ENCODE measurements at regions not wholly inside any gene's neighbourhood (a gene's known extent, or its start where the extent isn't known, plus 50 kb on each side); places are given as distances from the start of the nearest gene placed in this dataset.

DNA sequence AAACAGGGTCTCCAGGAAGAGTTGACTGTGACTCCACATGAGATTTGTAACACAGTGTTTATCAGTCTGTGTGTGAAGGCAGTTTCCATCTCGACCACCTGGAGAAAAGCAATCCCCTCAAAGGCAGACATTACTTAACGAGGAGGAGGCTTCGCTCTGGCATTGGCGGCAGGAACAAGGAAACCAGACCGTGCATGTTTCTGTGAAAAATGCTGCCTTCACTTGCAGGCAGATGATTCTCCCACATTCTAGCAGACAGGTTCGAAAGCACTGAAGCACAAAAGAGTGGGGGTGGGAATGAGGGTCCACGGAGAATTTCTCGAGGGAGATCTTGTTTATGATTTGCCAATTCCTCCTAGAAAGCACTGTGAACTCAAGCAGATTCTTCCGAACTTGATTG lies 414.0 kb downstream of the SLC4A3 start:
- Histone ChIP-seq H2AFZ (ENCODE audit: low read length) (no peak overlapping the region), H3K36me3 (ENCODE audit: insufficient read depth, low read length) (no peaks in the 10 kb centered on the region)
- TF ChIP-seq, protein P1, sequence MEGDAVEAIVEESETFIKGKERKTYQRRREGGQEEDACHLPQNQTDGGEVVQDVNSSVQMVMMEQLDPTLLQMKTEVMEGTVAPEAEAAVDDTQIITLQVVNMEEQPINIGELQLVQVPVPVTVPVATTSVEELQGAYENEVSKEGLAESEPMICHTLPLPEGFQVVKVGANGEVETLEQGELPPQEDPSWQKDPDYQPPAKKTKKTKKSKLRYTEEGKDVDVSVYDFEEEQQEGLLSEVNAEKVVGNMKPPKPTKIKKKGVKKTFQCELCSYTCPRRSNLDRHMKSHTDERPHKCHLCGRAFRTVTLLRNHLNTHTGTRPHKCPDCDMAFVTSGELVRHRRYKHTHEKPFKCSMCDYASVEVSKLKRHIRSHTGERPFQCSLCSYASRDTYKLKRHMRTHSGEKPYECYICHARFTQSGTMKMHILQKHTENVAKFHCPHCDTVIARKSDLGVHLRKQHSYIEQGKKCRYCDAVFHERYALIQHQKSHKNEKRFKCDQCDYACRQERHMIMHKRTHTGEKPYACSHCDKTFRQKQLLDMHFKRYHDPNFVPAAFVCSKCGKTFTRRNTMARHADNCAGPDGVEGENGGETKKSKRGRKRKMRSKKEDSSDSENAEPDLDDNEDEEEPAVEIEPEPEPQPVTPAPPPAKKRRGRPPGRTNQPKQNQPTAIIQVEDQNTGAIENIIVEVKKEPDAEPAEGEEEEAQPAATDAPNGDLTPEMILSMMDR (IDR thresholded peaks at IDR 0.05; ENCODE audit: extremely low read depth, low read depth, low read length), result no peak

DNA sequence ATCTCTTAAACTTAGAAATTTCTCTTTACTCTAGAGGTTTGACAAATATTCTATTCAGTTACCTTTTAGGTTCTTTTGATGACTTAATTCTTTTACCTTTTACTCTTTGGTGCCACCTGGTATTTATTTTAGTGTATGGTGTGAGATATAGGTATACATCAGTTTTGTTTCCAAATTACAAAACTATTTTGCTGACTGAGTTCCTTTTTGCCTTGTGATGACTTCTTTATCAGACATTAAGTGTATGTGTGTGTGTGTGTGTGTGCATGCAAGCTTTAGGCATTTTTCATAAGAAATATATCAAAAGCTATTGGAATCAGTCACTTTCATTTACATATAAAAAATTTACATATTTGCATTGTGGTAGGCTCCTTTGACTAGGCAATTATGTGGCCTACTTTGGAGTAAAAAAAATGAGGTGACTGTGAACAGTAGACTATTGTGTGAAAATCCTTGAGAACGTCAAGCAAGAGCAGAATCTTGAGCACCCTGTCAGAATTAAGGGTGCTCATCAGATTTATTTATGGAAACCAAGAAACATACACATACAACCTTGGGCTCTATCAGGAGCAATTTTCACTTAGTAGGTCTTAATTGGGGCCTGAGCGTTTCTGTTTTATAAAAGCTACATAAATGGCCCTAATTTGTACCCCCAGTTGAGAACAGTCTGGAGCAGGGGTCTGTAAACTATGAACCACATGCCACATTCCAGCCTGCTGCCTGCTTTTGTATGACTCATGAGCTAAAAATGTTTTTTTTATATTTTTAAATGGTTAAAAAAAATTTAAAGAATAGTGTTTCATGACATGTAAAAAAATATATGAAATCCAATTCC lies 415.9 kb downstream of the SLC4A3 start:
- no peak for DNase-seq (ENCODE audit: insufficient read length, low spot score, missing footprints)
- TF ChIP-seq, protein P1 (IDR thresholded peaks at IDR 0.05; ENCODE audit: extremely low read depth, low read depth, low read length), result no peak
- Histone ChIP-seq H3K9me3 (ENCODE audit: low read depth, low read length) (no peaks in the 10 kb centered on the region), H3K79me2 (ENCODE audit: insufficient read depth, low read length) (no peaks in the 10 kb centered on the region), H4K20me1 (ENCODE audit: insufficient read depth, low read length) (no peaks in the 10 kb centered on the region), H3K27ac (ENCODE audit: low read depth, low read length) (peak overlapping the region; percentile 21), H3K4me2 (ENCODE audit: insufficient read depth, low read length) (no peak overlapping the region), H3K4me3 (ENCODE audit: insufficient read depth, low read length) (no peak overlapping the region), H2AFZ (ENCODE audit: low read length) (no peak overlapping the region), H3K36me3 (ENCODE audit: insufficient read depth, low read length) (no peaks in the 10 kb centered on the region), H3K27me3 (ENCODE audit: insufficient read depth, low read length) (no peaks in the 10 kb centered on the region), H3K4me1 (ENCODE audit: insufficient read depth, low read length) (peaks cover 15% of the 10 kb centered on the region)

More for the DNA sequence above, 414.0 kb downstream of the SLC4A3 start:
- peaks cover 15% of the 10 kb centered on the region for H3K4me1 ChIP-seq (ENCODE audit: insufficient read depth, low read length)
- H3K4me2 ChIP-seq (ENCODE audit: insufficient read depth, low read length), result no peak overlapping the region
- no peaks in the 10 kb centered on the region for H3K79me2 ChIP-seq (ENCODE audit: insufficient read depth, low read length)
- no peak overlapping the region for H3K4me3 ChIP-seq (ENCODE audit: insufficient read depth, low read length)
- no peak overlapping the region for H3K27ac ChIP-seq (ENCODE audit: low read depth, low read length)
- no peaks in the 10 kb centered on the region for H3K9me3 ChIP-seq (ENCODE audit: low read depth, low read length)
- no peaks in the 10 kb centered on the region for H4K20me1 ChIP-seq (ENCODE audit: insufficient read depth, low read length)
- H3K27me3 ChIP-seq (ENCODE audit: insufficient read depth, low read length), result no peaks in the 10 kb centered on the region
- no peak for DNase-seq (ENCODE audit: insufficient read length, low spot score, missing footprints)

DNA sequence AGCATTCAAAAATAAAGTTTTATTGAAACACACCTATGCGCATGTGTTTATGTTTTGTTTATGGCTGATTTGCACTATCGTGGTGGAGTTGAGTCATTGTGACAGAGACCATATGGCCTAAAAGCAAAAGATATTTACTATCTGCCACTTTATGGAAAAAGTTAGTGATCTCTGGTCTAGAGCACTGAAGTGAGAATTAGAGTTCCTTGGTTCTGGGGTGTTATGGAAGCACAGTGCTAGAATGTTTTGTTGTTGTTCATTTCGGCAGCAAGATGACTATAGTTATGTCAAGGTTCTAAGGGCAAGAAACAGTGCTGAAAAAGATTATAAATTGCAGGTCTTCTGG lies 416.5 kb downstream of the SLC4A3 start:
- H2AFZ ChIP-seq (ENCODE audit: low read length), result no peak overlapping the region
- H3K9me3 ChIP-seq (ENCODE audit: low read depth, low read length), result no peaks in the 10 kb centered on the region
- H3K4me3 ChIP-seq (ENCODE audit: insufficient read depth, low read length), result no peak overlapping the region
- no peaks in the 10 kb centered on the region for H3K36me3 ChIP-seq (ENCODE audit: insufficient read depth, low read length)
- H3K79me2 ChIP-seq (ENCODE audit: insufficient read depth, low read length), result no peaks in the 10 kb centered on the region
- H3K27ac ChIP-seq (ENCODE audit: low read depth, low read length), result no peak overlapping the region
- no peaks in the 10 kb centered on the region for H3K27me3 ChIP-seq (ENCODE audit: insufficient read depth, low read length)
- no peaks in the 10 kb centered on the region for H4K20me1 ChIP-seq (ENCODE audit: insufficient read depth, low read length)
- no peak for DNase-seq (ENCODE audit: insufficient read length, low spot score, missing footprints)
- peaks cover 15% of the 10 kb centered on the region for H3K4me1 ChIP-seq (ENCODE audit: insufficient read depth, low read length)
- TF ChIP-seq, protein P1 (IDR thresholded peaks at IDR 0.05; ENCODE audit: extremely low read depth, low read depth, low read length), result no peak
- no peak overlapping the region for H3K4me2 ChIP-seq (ENCODE audit: insufficient read depth, low read length)

DNA sequence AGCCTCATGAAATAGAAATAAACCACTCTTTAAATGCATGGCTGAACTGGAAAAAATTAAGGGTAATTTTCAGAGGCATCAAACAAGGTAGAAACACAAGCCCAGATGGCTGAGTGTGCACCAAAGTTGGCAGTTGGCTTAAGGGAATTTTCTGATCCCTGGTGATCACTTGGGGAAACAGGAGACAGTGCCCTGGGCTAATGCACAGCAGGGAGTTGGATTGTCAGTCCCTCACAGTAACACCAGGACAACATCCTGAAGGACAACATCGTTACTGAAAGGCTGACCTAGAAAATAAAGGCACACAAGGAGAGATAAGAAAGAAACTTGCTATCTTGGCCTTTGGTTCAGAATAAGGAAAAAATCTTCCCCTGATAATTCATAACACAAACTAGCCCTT lies 417.0 kb downstream of the SLC4A3 start:
- no peak for DNase-seq (ENCODE audit: insufficient read length, low spot score, missing footprints)
- no peaks in the 10 kb centered on the region for H3K79me2 ChIP-seq (ENCODE audit: insufficient read depth, low read length)
- H3K4me3 ChIP-seq (ENCODE audit: insufficient read depth, low read length), result no peak overlapping the region
- H4K20me1 ChIP-seq (ENCODE audit: insufficient read depth, low read length), result no peaks in the 10 kb centered on the region
- TF ChIP-seq, protein P1 (IDR thresholded peaks at IDR 0.05; ENCODE audit: extremely low read depth, low read depth, low read length), result no peak
- H3K4me1 ChIP-seq (ENCODE audit: insufficient read depth, low read length), result peaks cover 15% of the 10 kb centered on the region
- peak overlapping the region; percentile 13 for H2AFZ ChIP-seq (ENCODE audit: low read length)
- H3K4me2 ChIP-seq (ENCODE audit: insufficient read depth, low read length), result no peak overlapping the region
- no peak overlapping the region for H3K27ac ChIP-seq (ENCODE audit: low read depth, low read length)
- no peaks in the 10 kb centered on the region for H3K27me3 ChIP-seq (ENCODE audit: insufficient read depth, low read length)
- no peaks in the 10 kb centered on the region for H3K9me3 ChIP-seq (ENCODE audit: low read depth, low read length)
- no peaks in the 10 kb centered on the region for H3K36me3 ChIP-seq (ENCODE audit: insufficient read depth, low read length)
